ENCODE measurements at regions not wholly inside any gene's neighbourhood (a gene's known extent, or its start where the extent isn't known, plus 50 kb on each side); places are given as distances from the start of the nearest gene placed in this dataset.

GRCh38 chr1:229105109-229105508 is 165.8 kb upstream of the RAB4A start:
- Histone ChIP-seq H3K4me1 (replicated peaks; ENCODE audit: insufficient read depth) (no peaks in the 10 kb centered on the region), H3K9me2 (ENCODE audit: insufficient read depth) (no peaks in the 10 kb centered on the region), H4K20me1 (ENCODE audit: insufficient read depth) (no peaks in the 10 kb centered on the region), H3K36me3 (ENCODE audit: low read depth) (no peaks in the 10 kb centered on the region), H3K27ac (no peak overlapping the region), H3K9me3 (ENCODE audit: insufficient read depth, low read depth) (no peaks in the 10 kb centered on the region), H3K4me3 (no peak overlapping the region), H3F3A (ENCODE audit: insufficient read depth, low read depth) (no peaks in the 10 kb centered on the region), H3K79me2 (ENCODE audit: low read depth) (no peaks in the 10 kb centered on the region), H2AFZ (no peak overlapping the region), H3K27me3 (ENCODE audit: insufficient read depth, low read depth) (peaks cover 77% of the 10 kb centered on the region), H3K4me2 (no peak overlapping the region)
- CTCF ChIA-PET = no interaction called here
- no TSS peak for BruUV-seq (replicated peaks)
- intact Hi-C loops (cut with micrococcal nuclease; ENCODE audit: unreplicated experiment) = no loop called here
- POLR2A ChIA-PET (ENCODE audit: unreplicated experiment) = no interaction called here
- TF ChIP-seq EZH2 (IDR thresholded peaks at IDR 0.05; ENCODE audit: low read depth) (no peak), CTCF (conservative IDR thresholded peaks at IDR 0.05) (no peak)
- DNase-seq = no peak

- TF ChIP-seq EZH2 (IDR thresholded peaks at IDR 0.05; ENCODE audit: low read depth) (no peak), CTCF (conservative IDR thresholded peaks at IDR 0.05) (no peak)
- H3K4me3 ChIP-seq = no peak overlapping the region
- intact Hi-C loops (cut with micrococcal nuclease; ENCODE audit: unreplicated experiment) = no loop called here
- H3K9me3 ChIP-seq (ENCODE audit: insufficient read depth, low read depth) = no peaks in the 10 kb centered on the region
- POLR2A ChIA-PET (ENCODE audit: unreplicated experiment) = no interaction called here
- H3K4me2 ChIP-seq = no peak overlapping the region
- no peaks in the 10 kb centered on the region for H3K36me3 ChIP-seq (ENCODE audit: low read depth)
- no peak for DNase-seq
- H2AFZ ChIP-seq = no peak overlapping the region
- no peaks in the 10 kb centered on the region for H3K4me1 ChIP-seq (replicated peaks; ENCODE audit: insufficient read depth)
- peaks cover 77% of the 10 kb centered on the region for H3K27me3 ChIP-seq (ENCODE audit: insufficient read depth, low read depth)
- no peaks in the 10 kb centered on the region for H3K9me2 ChIP-seq (ENCODE audit: insufficient read depth)
- no TSS peak for BruUV-seq (replicated peaks)
- no peaks in the 10 kb centered on the region for H4K20me1 ChIP-seq (ENCODE audit: insufficient read depth)
- no peak overlapping the region for H3K27ac ChIP-seq
- no peaks in the 10 kb centered on the region for H3F3A ChIP-seq (ENCODE audit: insufficient read depth, low read depth)
- no peaks in the 10 kb centered on the region for H3K79me2 ChIP-seq (ENCODE audit: low read depth)
- CTCF ChIA-PET = no interaction called here
Observed at GRCh38 chr1:229105822-229106525, 164.9 kb upstream of the RAB4A start.

- peaks cover 70% of the 10 kb centered on the region for H3K27me3 ChIP-seq (ENCODE audit: insufficient read depth, low read depth)
- H3K4me2 ChIP-seq = no peak overlapping the region
- no peaks in the 10 kb centered on the region for H3K79me2 ChIP-seq (ENCODE audit: low read depth)
- H3K9me2 ChIP-seq (ENCODE audit: insufficient read depth) = no peaks in the 10 kb centered on the region
- POLR2A ChIA-PET (ENCODE audit: unreplicated experiment) = no interaction called here
- H3K27ac ChIP-seq = no peak overlapping the region
- no TSS peak for BruUV-seq (replicated peaks)
- no peak for TF ChIP-seq CTCF (conservative IDR thresholded peaks at IDR 0.05)
- no peak for TF ChIP-seq EZH2 (IDR thresholded peaks at IDR 0.05; ENCODE audit: low read depth)
- H3F3A ChIP-seq (ENCODE audit: insufficient read depth, low read depth) = no peaks in the 10 kb centered on the region
- no peak overlapping the region for H3K4me3 ChIP-seq
- DNase-seq = no peak
- intact Hi-C loops (cut with micrococcal nuclease; ENCODE audit: unreplicated experiment) = no loop called here
- H4K20me1 ChIP-seq (ENCODE audit: insufficient read depth) = no peaks in the 10 kb centered on the region
- no peak overlapping the region for H2AFZ ChIP-seq
- no peaks in the 10 kb centered on the region for H3K4me1 ChIP-seq (replicated peaks; ENCODE audit: insufficient read depth)
- CTCF ChIA-PET = no interaction called here
- no peaks in the 10 kb centered on the region for H3K36me3 ChIP-seq (ENCODE audit: low read depth)
- no peaks in the 10 kb centered on the region for H3K9me3 ChIP-seq (ENCODE audit: insufficient read depth, low read depth)
Observed at GRCh38 chr1:229106526-229107125, 164.3 kb upstream of the RAB4A start.

Measured in PC-9 (cell line).